ENCODE measurements at regions not wholly inside any gene's neighbourhood (a gene's known extent, or its start where the extent isn't known, plus 50 kb on each side); places are given as distances from the start of the nearest gene placed in this dataset.

DNA sequence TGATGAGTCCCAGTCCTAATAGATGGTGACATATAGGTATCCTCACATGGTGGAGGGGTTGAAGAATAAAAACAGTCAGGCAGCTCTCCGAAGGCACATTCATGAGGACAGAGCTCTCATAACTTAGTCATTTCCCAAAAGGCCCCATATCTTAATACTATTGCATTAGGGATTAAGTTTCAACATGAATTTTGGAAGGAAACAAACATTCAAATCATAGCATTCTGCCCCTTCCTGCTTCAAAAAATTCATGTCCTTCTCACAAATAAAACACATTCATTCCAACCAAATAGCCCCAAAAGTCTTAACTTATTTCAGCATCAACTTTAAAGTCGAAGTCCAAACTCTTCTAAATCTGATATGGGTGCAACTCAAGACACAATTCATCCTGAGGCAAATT lies 277.2 kb upstream of the NR4A3 start:
- TF ChIP-seq, protein P1, sequence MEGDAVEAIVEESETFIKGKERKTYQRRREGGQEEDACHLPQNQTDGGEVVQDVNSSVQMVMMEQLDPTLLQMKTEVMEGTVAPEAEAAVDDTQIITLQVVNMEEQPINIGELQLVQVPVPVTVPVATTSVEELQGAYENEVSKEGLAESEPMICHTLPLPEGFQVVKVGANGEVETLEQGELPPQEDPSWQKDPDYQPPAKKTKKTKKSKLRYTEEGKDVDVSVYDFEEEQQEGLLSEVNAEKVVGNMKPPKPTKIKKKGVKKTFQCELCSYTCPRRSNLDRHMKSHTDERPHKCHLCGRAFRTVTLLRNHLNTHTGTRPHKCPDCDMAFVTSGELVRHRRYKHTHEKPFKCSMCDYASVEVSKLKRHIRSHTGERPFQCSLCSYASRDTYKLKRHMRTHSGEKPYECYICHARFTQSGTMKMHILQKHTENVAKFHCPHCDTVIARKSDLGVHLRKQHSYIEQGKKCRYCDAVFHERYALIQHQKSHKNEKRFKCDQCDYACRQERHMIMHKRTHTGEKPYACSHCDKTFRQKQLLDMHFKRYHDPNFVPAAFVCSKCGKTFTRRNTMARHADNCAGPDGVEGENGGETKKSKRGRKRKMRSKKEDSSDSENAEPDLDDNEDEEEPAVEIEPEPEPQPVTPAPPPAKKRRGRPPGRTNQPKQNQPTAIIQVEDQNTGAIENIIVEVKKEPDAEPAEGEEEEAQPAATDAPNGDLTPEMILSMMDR (IDR thresholded peaks at IDR 0.05; ENCODE audit: low read depth, low read length, poor library complexity, severe bottlenecking): no peak
- TF ChIP-seq EZH2phosphoT487 (IDR thresholded peaks at IDR 0.05; ENCODE audit: borderline replicate concordance, low read length): no peak

All from DOHH2 (cell line).